HG02642 (cell line): ENCODE measurements at regions not wholly inside any gene's neighbourhood (a gene's known extent, or its start where the extent isn't known, plus 50 kb on each side); places are given as distances from the start of the nearest gene placed in this dataset.

Experiments
- ATAC-seq: cut with Tn5 transposase; IDR thresholded peaks from one replicate; pipeline ENCODE4 v1.9.1; 2021; ENCODE audit warnings: mild to moderate bottlenecking; ENCODE audit not compliant: unreplicated experiment, poor library complexity

DNA sequence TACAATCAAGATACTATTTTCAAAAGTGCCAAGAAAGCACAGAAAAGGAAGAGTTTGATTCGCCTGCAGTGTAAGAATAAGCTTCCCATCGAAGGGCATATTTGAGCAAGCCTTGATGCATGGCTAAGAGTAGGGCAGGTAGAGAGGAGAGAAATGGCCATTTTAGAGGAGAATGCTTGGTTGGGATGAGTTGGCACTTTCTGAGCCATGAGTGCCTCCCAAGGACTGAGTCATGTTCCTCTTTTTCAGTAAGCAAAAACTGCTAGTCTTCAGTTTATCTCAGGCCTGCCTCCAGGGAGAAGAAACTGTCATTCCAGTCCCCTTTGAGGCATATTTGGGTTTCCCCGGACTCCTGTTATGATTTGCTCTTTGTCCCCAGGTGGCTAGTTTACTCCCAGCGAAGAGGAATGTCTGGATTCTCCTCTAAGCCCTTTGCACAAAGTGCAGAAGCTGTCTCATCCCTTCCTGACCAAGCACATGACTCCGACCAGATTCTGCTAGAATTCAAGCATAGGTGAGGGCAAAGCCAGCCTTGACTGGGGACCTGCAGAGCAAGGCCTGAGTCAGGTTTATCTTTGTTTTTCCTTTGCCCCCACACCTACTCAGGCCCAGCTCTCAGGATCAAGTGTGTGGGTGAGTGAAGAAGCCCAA, 115.2 kb downstream of the TTC32 start:
- no peak for ATAC-seq

- ATAC-seq: no peak
Measured at GRCh38 chr2:19785867-19786266, 115.9 kb downstream of the TTC32 start.

DNA sequence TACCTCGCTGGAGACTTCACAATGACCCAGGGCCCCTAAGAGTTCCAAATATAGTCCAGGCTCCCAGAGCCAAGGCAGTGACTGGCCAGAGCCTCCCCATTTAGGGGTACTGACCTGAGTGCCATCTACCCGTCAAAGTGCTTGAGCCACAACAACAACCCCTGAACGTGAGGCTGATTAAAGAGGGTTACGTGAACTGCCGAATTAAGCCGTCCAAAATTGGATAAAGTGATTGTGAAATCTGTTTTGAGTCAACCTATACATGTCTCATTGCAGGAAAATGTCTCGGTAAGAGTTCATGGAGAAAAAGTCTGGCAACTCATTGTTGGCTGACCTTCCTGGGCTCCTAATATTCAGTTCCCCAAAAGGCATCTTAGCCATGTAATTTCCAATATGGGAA, 116.3 kb downstream of the TTC32 start:
- no peak for ATAC-seq

GRCh38 chr2:19784456-19784855, 117.3 kb downstream of the TTC32 start:
- no peak for ATAC-seq

- no peak for ATAC-seq
Measured at GRCh38 chr2:19783935-19784334, 117.8 kb downstream of the TTC32 start.

GRCh38 chr2:19776941-19777514, 124.8 kb downstream of the TTC32 start:
- ATAC-seq: no peak

DNA sequence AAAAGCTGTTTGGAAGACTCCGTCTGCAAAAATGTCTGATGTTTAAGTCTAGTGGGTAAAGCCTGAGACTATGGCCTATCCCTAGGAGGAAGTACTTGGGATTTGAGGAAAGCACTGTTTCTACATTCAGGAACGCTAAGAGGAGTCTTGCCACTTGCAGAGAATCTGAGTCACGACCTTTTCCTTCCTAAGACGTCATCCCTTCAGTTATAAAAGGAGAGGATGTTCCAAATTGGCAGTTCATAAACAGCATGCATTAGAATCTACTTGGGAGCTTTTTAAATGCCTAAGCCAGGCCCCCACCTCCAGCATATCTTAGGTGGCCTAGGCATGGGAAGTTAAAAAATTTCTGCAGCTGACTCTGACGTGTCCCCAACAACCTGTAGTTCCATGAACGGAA, 125.9 kb downstream of the TTC32 start:
- ATAC-seq: no peak

DNA sequence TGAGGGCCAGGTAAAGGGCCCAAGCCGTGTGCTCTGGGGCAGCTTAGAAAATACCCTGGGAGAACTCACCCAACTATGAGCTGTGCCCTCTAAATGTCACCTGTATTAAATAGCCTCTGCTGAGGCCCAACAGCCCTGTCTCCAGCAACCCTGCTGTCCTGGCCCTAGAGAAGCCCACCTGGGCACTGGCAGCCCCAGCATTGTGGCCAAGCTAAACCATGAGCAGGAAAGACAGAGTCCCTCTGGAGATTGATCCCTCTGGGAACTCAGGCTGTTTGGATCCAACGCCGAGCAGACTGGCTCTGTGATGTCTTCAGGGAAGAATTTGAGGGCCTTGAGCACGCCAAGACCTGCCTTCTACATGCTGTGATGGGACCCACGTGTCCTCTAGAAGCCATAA, 126.5 kb downstream of the TTC32 start:
- no peak for ATAC-seq

DNA sequence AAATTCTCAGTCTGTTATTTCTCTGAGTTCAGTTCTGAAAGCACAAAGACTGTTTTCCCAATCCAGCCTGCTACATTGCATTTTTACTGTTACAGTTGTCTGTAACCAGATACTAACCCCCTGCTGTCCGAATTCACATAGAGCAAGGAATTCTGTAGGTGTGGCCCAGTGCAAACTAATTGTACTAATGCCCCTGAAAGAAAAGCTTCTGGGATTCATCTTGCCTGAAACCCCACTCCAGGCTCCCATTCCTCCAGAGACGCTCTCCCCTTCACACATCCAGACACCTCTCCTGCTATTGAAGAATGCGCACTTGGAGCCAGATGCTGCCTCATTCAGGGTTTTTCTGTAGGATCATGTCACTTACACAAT, 127.0 kb downstream of the TTC32 start:
- no peak for ATAC-seq

- ATAC-seq: no peak
Measured at GRCh38 chr2:19772981-19773380, 128.8 kb downstream of the TTC32 start.

DNA sequence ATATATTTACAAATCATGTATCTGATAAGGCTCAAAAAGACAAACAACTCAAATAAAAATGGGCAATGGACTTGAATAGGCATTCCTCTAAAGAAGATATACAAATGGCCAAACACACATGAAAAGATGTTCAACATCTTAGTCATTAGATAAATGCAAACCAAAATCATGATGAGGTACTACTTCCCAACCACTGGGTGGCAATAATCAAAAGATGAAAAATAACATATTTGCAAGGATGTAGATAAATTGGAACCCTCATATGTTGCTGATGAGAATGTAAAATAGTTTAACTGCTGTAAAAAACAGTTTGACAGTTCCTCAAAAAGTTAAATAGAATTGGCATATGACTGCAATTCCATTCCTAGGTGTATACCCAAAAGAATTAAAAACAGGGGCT, 132.3 kb downstream of the TTC32 start:
- ATAC-seq: no peak

DNA sequence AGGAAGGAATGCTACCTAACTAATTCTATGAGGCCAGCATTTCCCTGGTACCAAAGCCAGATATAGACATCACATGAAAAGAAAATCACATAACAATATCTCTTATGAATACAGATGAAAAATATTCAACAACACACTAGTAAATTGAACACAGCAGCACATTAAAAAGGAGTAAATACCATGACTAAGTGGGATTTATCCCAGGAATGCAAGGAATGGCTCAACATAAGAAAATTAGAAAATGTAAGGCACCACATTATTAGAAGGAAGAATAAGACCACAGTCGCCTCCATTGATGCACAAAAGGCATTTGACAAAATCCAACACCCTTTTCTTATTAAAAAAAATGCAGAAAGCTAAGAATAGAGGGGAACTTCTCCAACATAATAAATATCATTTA, 133.9 kb downstream of the TTC32 start:
- no peak for ATAC-seq

DNA sequence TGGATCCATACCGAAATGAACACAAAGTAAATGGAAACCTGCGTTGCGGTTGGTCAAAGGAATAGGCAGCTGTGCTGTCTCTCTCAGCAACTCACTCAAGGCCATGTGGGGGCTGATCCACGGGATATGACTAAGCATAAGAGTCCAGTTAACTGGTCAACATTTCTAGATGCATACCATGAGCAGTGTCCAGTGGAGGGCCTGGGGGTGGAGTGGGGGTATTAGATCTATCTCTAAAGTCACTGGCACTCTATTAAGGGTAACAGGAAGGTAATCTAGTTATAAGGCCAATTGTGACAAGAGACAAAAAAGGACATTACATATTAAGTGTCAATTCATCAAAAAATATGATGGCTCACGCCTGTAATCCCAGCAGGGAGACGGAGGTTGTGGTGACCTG, 136.8 kb downstream of the TTC32 start:
- ATAC-seq: no peak

- no peak for ATAC-seq
Measured at GRCh38 chr2:19763731-19764130, 138.1 kb downstream of the TTC32 start.

DNA sequence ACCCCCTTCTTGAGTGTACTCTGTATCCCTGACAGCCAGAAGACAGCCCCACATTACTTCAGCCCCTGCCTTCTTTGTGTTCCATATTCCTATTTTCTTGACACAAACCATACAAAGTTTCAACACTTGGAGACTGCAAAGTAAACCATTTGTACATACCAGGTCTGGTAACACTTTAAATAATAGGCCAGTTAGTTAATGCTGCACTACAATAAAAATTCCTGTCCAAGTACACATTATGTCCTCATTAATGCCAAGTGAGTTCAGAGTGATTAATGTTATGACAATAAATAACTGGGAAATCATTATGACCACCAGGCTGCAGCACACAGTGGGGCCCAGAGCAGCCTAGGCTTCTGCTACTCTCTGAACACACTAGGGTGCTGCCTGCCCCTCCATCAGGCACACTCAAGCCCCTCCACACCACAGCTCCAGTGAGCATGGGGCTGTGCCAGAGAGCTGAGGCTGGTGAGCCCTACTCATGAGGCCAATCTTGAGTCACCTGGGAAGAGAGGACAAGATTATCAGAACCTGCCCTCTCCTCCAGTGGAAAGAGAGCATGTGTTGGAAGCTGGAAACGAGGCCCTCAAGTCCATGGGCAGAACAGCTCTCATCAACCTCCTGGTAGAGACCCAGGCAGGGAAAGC, 138.7 kb downstream of the TTC32 start:
- ATAC-seq: no peak

DNA sequence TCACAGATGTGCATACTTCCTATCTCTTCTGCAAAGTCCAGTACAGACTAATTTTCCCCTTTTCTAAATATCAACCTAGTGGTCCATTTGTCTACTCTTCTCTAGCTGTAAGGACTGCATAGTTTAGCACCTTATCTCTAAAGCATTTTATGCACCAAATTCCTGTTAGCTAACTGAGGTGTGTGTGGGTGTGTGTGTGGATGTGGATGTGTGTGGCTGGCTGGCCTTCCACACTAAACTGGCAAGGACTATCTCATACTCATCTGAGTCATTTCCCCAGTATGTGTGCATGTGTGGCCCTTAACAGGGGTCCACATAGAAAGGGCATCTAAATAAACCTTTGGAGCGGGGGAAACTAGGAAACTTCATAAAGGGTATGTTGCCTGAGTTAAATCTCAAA, 139.6 kb downstream of the TTC32 start:
- ATAC-seq: no peak

DNA sequence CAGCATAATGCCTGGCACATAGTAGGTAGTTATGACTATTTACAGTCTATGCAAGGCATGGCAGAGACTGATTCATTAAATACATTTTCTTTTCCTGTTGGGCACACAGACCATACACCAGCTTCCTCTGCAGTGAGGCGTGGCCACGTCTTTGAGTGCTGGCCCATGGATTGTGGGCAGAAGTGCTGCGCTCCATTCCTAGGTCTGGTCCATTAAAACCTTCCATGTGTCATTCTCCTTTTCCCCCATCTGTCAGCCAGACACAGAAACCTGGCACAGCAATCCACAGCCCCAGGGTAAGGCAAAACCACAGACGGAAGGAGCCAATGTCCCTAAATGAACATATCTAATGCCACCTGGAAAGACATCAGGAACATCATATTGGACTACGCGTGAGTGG, 141.9 kb downstream of the TTC32 start:
- ATAC-seq: no peak

DNA sequence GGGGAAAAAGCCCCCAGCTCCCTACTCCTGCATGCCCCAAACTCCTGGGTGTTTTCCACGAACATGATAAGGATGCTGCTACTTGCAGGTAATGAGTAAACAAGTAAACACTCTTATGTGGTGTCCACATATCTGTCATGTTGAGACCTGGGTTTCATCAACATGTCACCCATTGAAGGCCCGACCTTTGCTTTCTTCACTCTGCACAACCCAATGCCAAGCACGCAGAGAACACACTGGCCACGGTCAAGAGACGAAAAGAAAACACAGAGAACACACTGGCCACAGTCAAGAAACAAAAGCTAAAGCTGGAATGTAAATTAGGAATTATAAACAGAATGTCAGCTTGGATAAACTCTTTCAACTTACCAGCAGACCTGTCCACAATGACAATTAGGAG, 143.1 kb downstream of the TTC32 start:
- no peak for ATAC-seq

GRCh38 chr2:19757586-19757985, 144.2 kb downstream of the TTC32 start:
- no peak for ATAC-seq

GRCh38 chr2:19754907-19755306, 146.9 kb downstream of the TTC32 start:
- no peak for ATAC-seq

GRCh38 chr2:19753818-19754217, 148.0 kb downstream of the TTC32 start:
- ATAC-seq: no peak

DNA sequence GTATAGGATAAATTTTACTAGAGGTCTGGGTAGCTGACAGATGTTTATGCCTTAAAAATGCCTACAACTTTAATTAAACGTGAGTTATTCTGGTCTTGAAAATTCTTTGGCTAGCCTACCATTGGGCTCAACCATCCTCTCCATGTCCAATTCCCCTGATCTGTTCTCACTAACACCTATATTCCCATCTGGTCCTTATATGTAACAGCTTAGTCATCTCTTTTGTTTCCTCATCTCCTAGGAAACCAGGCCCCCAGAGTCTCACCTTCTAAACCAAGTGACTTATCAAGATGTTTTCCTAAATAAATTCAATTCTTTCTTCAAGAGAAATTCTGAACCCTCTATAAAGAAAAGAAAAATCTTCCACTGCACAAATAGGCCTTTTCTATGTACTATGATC, 148.5 kb downstream of the TTC32 start:
- ATAC-seq: no peak
